ENCODE measurements at regions not wholly inside any gene's neighbourhood (a gene's known extent, or its start where the extent isn't known, plus 50 kb on each side); places are given as distances from the start of the nearest gene placed in this dataset.

- H3K4me1 ChIP-seq (ENCODE audit: control insufficient read depth, insufficient read depth, low read length), result peaks cover 9% of the 10 kb centered on the region
- peaks cover 5% of the 10 kb centered on the region for H3K9me3 ChIP-seq (replicated peaks; ENCODE audit: control insufficient read depth, low read depth, low read length)
- H3K27me3 ChIP-seq (ENCODE audit: control insufficient read depth, insufficient read depth, low read length), result no peaks in the 10 kb centered on the region
- no peak overlapping the region for H3K4me3 ChIP-seq (ENCODE audit: low read length)
- no peak for DNase-seq
- WGBS (ENCODE audit: insufficient coverage), result no CpG with 5 or more reads among the region's 3 CpGs
- H3K27ac ChIP-seq (ENCODE audit: low read length), result no peak overlapping the region
- no peaks in the 10 kb centered on the region for H3K36me3 ChIP-seq (ENCODE audit: control insufficient read depth, insufficient read depth, low read length)
These were observed 272.3 kb downstream of the CDH20 start for GRCh38 chr18:61605376-61606067.
